OCI-LY1 (cell line): ENCODE measurements at regions not wholly inside any gene's neighbourhood (a gene's known extent, or its start where the extent isn't known, plus 50 kb on each side); places are given as distances from the start of the nearest gene placed in this dataset.

Experiments
- CTCF ChIP-seq: fragments of 200-600 bp; sonication (generic), shearing (Covaris generic); IDR thresholded peaks from 2 replicates; pipeline ENCODE4 v1.5.1; 2017; ENCODE audit warnings: mild to moderate bottlenecking, antibody characterized with exemption, low read length, moderate library complexity, mixed read lengths
- EZH2 ChIP-seq: fragments of 200-600 bp; sonication (generic), shearing (Covaris generic); IDR thresholded peaks from 2 replicates; pipeline ENCODE4 v1.8.0; 2017; ENCODE audit warnings: borderline replicate concordance, mixed run types, mild to moderate bottlenecking, antibody characterized with exemption, low read length, moderate library complexity, mixed read lengths

- no peak for TF ChIP-seq CTCF
- TF ChIP-seq EZH2 = no peak
Measured at GRCh38 chr4:178894126-178894525, 1451.9 kb upstream of the AGA start.
